IMR-90 (cell line): ENCODE measurements at regions not wholly inside any gene's neighbourhood (a gene's known extent, or its start where the extent isn't known, plus 50 kb on each side); places are given as distances from the start of the nearest gene placed in this dataset.

Source experiments
- ATAC-seq: fragments of 200-7000 bp; cut with Tn5 transposase; 2 replicates; pipeline ENCODE4 v1.9.1; 2020; ENCODE audit warnings: low read depth, mild to moderate bottlenecking, moderate library complexity
- BruUV-seq: library from RNA; stranded (reverse); fragments of 400-500 nt; replicated peaks from 2 replicates; lab custom pipeline; 2021; lab: Mats Ljungman, UMichigan
- CTCF ChIA-PET: fragments of 300-600 bp; formaldehyde crosslinking; extraction: SDS; loops from one replicate; lab custom pipeline; 2021; ENCODE audit warnings: antibody characterized with exemption; lab: Yijun Ruan, JAX
- POLR2A ChIA-PET: fragments of 300-600 bp; sonication (Branson Sonifier 250); formaldehyde crosslinking; loops from one replicate; lab custom pipeline; 2022; ENCODE audit warnings: antibody characterized with exemption; ENCODE audit not compliant: unreplicated experiment; lab: Charles Lee
- DNase-seq: peaks from one replicate; pipeline ENCODE4 v3.0.0; 2013
- H2AFZ ChIP-seq: replicated peaks from 2 replicates; pipeline ENCODE3; 2013; ENCODE audit warnings: low read length, mild to moderate bottlenecking; ENCODE audit not compliant: poor library complexity
- H2AK5ac ChIP-seq: 2 replicates; pipeline ENCODE4 v1.6.1; 2013; ENCODE audit warnings: low read depth, low read length, inconsistent platforms
- H2AK9ac ChIP-seq: replicated peaks from 2 replicates; pipeline ENCODE3; 2013; ENCODE audit warnings: mild to moderate bottlenecking, low read depth, low read length, moderate library complexity; ENCODE audit not compliant: poor library complexity
- H2BK120ac ChIP-seq: 2 replicates; pipeline ENCODE4 v1.6.1; 2013; ENCODE audit warnings: low read depth, low read length, inconsistent platforms
- H2BK15ac ChIP-seq: 3 replicates; pipeline ENCODE4 v1.6.1; 2013; ENCODE audit warnings: low read depth, low read length, inconsistent platforms
- H2BK20ac ChIP-seq: 2 replicates; pipeline ENCODE4 v1.6.1; 2013; ENCODE audit warnings: low read depth, mild to moderate bottlenecking, inconsistent platforms, low read length, moderate library complexity
- H2BK5ac ChIP-seq: 2 replicates; pipeline ENCODE4 v1.6.1; 2013; ENCODE audit warnings: mild to moderate bottlenecking, low read depth, low read length, inconsistent platforms; ENCODE audit not compliant: poor library complexity, severe bottlenecking
- H3K14ac ChIP-seq: replicated peaks from 2 replicates; pipeline ENCODE4 v1.6.1; 2013; ENCODE audit warnings: low read depth, low read length, inconsistent platforms
- H3K18ac ChIP-seq: 2 replicates; pipeline ENCODE4 v1.6.1; 2013; ENCODE audit warnings: low read depth, low read length, control low read depth
- H3K23ac ChIP-seq: 2 replicates; pipeline ENCODE4 v1.6.1; 2013; ENCODE audit warnings: low read depth, low read length, inconsistent platforms
- H3K27ac ChIP-seq: 2 replicates; pipeline ENCODE4 v1.5.1; 2013; ENCODE audit warnings: mild to moderate bottlenecking, control low read depth, low read length; ENCODE audit not compliant: insufficient read depth
- H3K27me3 ChIP-seq: 2 replicates; pipeline ENCODE4 v1.6.1; 2013; ENCODE audit warnings: low read length; ENCODE audit not compliant: control insufficient read depth, insufficient read depth
- H3K36me3 ChIP-seq: 2 replicates; pipeline ENCODE4 v1.6.1; 2013; ENCODE audit warnings: low read length, mixed read lengths; ENCODE audit not compliant: control insufficient read depth, insufficient read depth
- H3K4ac ChIP-seq: 2 replicates; pipeline ENCODE4 v1.6.1; 2013; ENCODE audit warnings: low read depth, low read length, inconsistent platforms
- H3K4me1 ChIP-seq: 2 replicates; pipeline ENCODE4 v1.6.1; 2013; ENCODE audit warnings: low read length, mixed read lengths; ENCODE audit not compliant: control insufficient read depth, insufficient read depth
- H3K4me2 ChIP-seq: 2 replicates; pipeline ENCODE4 v1.6.1; 2013; ENCODE audit warnings: low read depth, mild to moderate bottlenecking, control low read depth, low read length, moderate library complexity
- H3K4me3 ChIP-seq: 2 replicates; pipeline ENCODE4 v1.5.1; 2013; ENCODE audit warnings: low read depth, mild to moderate bottlenecking, control low read depth, low read length, moderate library complexity; ENCODE audit not compliant: insufficient read depth
- H3K56ac ChIP-seq: 2 replicates; pipeline ENCODE4 v1.6.1; 2013; ENCODE audit warnings: low read length, inconsistent platforms; ENCODE audit not compliant: insufficient read depth; ENCODE audit errors: extremely low read depth
- H3K79me1 ChIP-seq, 2 experiments: 2 replicates each; pipeline ENCODE4 v1.6.1; 2013; ENCODE audit warnings: low read length in 2 of 2, inconsistent platforms in 1 of 2, low read depth in 1 of 2
- H3K9ac ChIP-seq: 2 replicates; pipeline ENCODE4 v1.6.1; 2013; ENCODE audit warnings: low read depth, low read length, control low read depth
- H3K9me1 ChIP-seq: 2 replicates; pipeline ENCODE4 v1.6.1; 2013; ENCODE audit warnings: low read length, inconsistent platforms; ENCODE audit not compliant: insufficient read depth
- H3K9me3 ChIP-seq: 2 replicates; pipeline ENCODE4 v1.6.1; 2013; ENCODE audit warnings: low read length; ENCODE audit not compliant: control insufficient read depth, insufficient read depth
- H4K20me1 ChIP-seq: 2 replicates; pipeline ENCODE4 v1.6.1; 2013; ENCODE audit warnings: low read length, inconsistent platforms; ENCODE audit not compliant: insufficient read depth
- H4K5ac ChIP-seq: 2 replicates; pipeline ENCODE4 v1.6.1; 2013; ENCODE audit warnings: mild to moderate bottlenecking, low read depth, low read length, control low read depth
- H4K8ac ChIP-seq, 2 experiments: 2 replicates each; pipeline ENCODE4 v1.6.1; 2013; ENCODE audit warnings: low read depth in 2 of 2, low read length in 2 of 2, control low read depth in 1 of 2, inconsistent platforms in 1 of 2
- H4K91ac ChIP-seq: 2 replicates; pipeline ENCODE4 v1.6.1; 2013; ENCODE audit warnings: low read depth, low read length, inconsistent platforms; ENCODE audit not compliant: insufficient read depth
- BHLHE40 ChIP-seq: fragments of 150-350 bp; IDR thresholded peaks from 2 replicates; pipeline ENCODE4 v1.6.1; 2016; ENCODE audit warnings: mild to moderate bottlenecking, low read depth, low read length
- CEBPB ChIP-seq: IDR thresholded peaks from 2 replicates; pipeline ENCODE4 v1.6.1; 2012; ENCODE audit warnings: low read depth, low read length, improper control_type of control experiment
- CHD1 ChIP-seq: IDR thresholded peaks from 2 replicates; pipeline ENCODE4 v1.6.1; 2012; ENCODE audit warnings: low read depth, low read length, improper control_type of control experiment
- ELK1 ChIP-seq: fragments of 150-350 bp; IDR thresholded peaks from 2 replicates; pipeline ENCODE4 v1.6.1; 2016; ENCODE audit warnings: low read depth, mild to moderate bottlenecking, low read length, moderate library complexity, borderline replicate concordance
- FOS ChIP-seq: fragments of 150-350 bp; IDR thresholded peaks from 2 replicates; pipeline ENCODE4 v1.6.1; 2016; ENCODE audit warnings: low read depth, low read length
- MAFK ChIP-seq: IDR thresholded peaks from 2 replicates; pipeline ENCODE4 v1.6.1; 2012; ENCODE audit warnings: low read depth, low read length, improper control_type of control experiment
- MAZ ChIP-seq: IDR thresholded peaks from 2 replicates; pipeline ENCODE4 v1.6.1; 2012; ENCODE audit warnings: low read depth, mild to moderate bottlenecking, low read length, improper control_type of control experiment, moderate library complexity, borderline replicate concordance
- MXI1 ChIP-seq: IDR thresholded peaks from 2 replicates; pipeline ENCODE4 v1.6.1; 2012; ENCODE audit warnings: low read depth, mild to moderate bottlenecking, low read length, moderate library complexity, borderline replicate concordance
- NFE2L2 ChIP-seq: fragments of 150-350 bp; IDR thresholded peaks from 2 replicates; pipeline ENCODE4 v1.6.1; 2016; ENCODE audit warnings: low read depth, mild to moderate bottlenecking, low read length
- POLR2A ChIP-seq: IDR thresholded peaks from 2 replicates; pipeline ENCODE4 v1.6.1; 2012; ENCODE audit warnings: mild to moderate bottlenecking, low read depth, low read length
- RAD21 ChIP-seq: IDR thresholded peaks from 2 replicates; pipeline ENCODE4 v1.6.1; 2012; ENCODE audit warnings: low read length, improper control_type of control experiment
- RCOR1 ChIP-seq: IDR thresholded peaks from 2 replicates; pipeline ENCODE4 v1.6.1; 2012; ENCODE audit warnings: mild to moderate bottlenecking, low read length, improper control_type of control experiment; ENCODE audit not compliant: insufficient replicate concordance
- RFX5 ChIP-seq: IDR thresholded peaks from 2 replicates; pipeline ENCODE4 v1.8.0; 2012; ENCODE audit warnings: low read depth, mild to moderate bottlenecking, low read length, moderate library complexity
- SMC3 ChIP-seq: fragments of 150-350 bp; IDR thresholded peaks from 2 replicates; pipeline ENCODE4 v1.6.1; 2016; ENCODE audit warnings: low read depth, mild to moderate bottlenecking, antibody characterized with exemption, low read length, moderate library complexity
- WGBS, 2 experiments: methylation state at CpG; one replicate each; pipeline versions ENCODE4 v1.1.5 to v1.1.7; 2013; ENCODE audit warnings: missing lambda C conversion rate in 2 of 2; ENCODE audit not compliant: insufficient read length in 1 of 2; ENCODE audit errors: extremely low coverage in 2 of 2; 5-methylcytosine and 5-hydroxymethylcytosine counted together
- dilution Hi-C: fragments of 300-500 bp; cut with HindIII; formaldehyde crosslinking; loops from one replicate; pipeline ENCODE4 v1.14.3; 2018; ENCODE audit warnings: low sequenced_read_pairs; ENCODE audit not compliant: unreplicated experiment
- in situ Hi-C: fragments of 300-500 bp; cut with MboI; formaldehyde crosslinking; loops from 3 replicates; pipeline ENCODE4 v1.14.3; 2019; ENCODE audit warnings: low sequenced_read_pairs, inconsistent platforms, mixed read lengths
- intact Hi-C: fragments of 100-400 bp; cut with micrococcal nuclease; formaldehyde crosslinking; loops from 2 replicates; pipeline ENCODE4 v1.10.0; 2022
- TF ChIP-seq, protein P1 (sequence below): fragments of 150-350 bp; IDR thresholded peaks from 2 replicates; pipeline ENCODE4 v1.6.1; 2017; ENCODE audit warnings: mild to moderate bottlenecking, antibody characterized with exemption, low read length, low read depth

- H3K14ac ChIP-seq, result peak overlapping the region; percentile 63; the same call in 1 of the 2 replicates
- H3K18ac ChIP-seq, result peak overlapping the region; percentile 24; the same call in 1 of the 2 replicates
- peak overlapping the region; percentile 20; the same call in 1 of the 2 replicates for H3K23ac ChIP-seq
- intact Hi-C loops (no loop called here), in situ Hi-C loops (loop anchor here (10.0 kb wide), 1 partner anchor 65 kb away; no protein-coding TSS in a partner anchor), dilution Hi-C loops (no loop called here)
- H3K27ac ChIP-seq, result no peak overlapping the region
- peak overlapping the region; percentile 13; the same call in 1 of the 2 replicates for H2AK5ac ChIP-seq
- no peak overlapping the region for H2AK9ac ChIP-seq
- H3K79me1 ChIP-seq, result no peaks in the 10 kb centered on the region
- H2BK120ac ChIP-seq, result peak overlapping the region; percentile 58; the same call in 1 of the 2 replicates
- no peak overlapping the region for H3K4me2 ChIP-seq
- 85% methylated on average over 2 of the region's 4 CpGs; no CpG with 5 or more reads in 1 of the 2 experiments for WGBS, 2 experiments
- no peak overlapping the region for H2AFZ ChIP-seq
- peak overlapping the region; percentile 86; the same call in 1 of the 2 replicates for H2BK20ac ChIP-seq
- H2BK15ac ChIP-seq, result peak overlapping the region; percentile 57; the same call in 2 of the 3 replicates
- H3K4me3 ChIP-seq, result no peak overlapping the region
- H4K8ac ChIP-seq, result peak overlapping the region in 1 of 2 experiments; percentile 30; a peak in 1 of 4 replicates
- no peak for ATAC-seq
- POLR2A ChIA-PET, result no interaction called here
- no peak overlapping the region for H2BK5ac ChIP-seq
- no peaks in the 10 kb centered on the region for H3K27me3 ChIP-seq
- H3K4ac ChIP-seq, result peak overlapping the region; percentile 24; the same call in 1 of the 2 replicates
- no TSS peak for BruUV-seq
- H3K9ac ChIP-seq, result no peak overlapping the region
- H4K5ac ChIP-seq, result no peak overlapping the region
- H4K20me1 ChIP-seq, result no peaks in the 10 kb centered on the region
- no peaks in the 10 kb centered on the region for H3K9me3 ChIP-seq
- CTCF ChIA-PET, result no interaction called here
- no peaks in the 10 kb centered on the region for H3K36me3 ChIP-seq
- peak; percentile 41 for DNase-seq
- peak overlapping the region; percentile 10; the same call in 1 of the 2 replicates for H4K91ac ChIP-seq
- no peak overlapping the region for H3K56ac ChIP-seq
- H3K4me1 ChIP-seq, result no peaks in the 10 kb centered on the region; the same call in 1 of the 2 replicates
- H3K9me1 ChIP-seq, result peaks cover 2% of the 10 kb centered on the region; the same call in 1 of the 2 replicates
- TF ChIP-seq SMC3 (no peak), RAD21 (no peak), BHLHE40 (no peak), NFE2L2 (no peak), RCOR1 (no peak), MXI1 (no peak), MAFK (no peak), MAZ (no peak), POLR2A (no peak), FOS (no peak), RFX5 (no peak), ELK1 (no peak), CHD1 (no peak), CEBPB (no peak)
- TF ChIP-seq, protein P1, sequence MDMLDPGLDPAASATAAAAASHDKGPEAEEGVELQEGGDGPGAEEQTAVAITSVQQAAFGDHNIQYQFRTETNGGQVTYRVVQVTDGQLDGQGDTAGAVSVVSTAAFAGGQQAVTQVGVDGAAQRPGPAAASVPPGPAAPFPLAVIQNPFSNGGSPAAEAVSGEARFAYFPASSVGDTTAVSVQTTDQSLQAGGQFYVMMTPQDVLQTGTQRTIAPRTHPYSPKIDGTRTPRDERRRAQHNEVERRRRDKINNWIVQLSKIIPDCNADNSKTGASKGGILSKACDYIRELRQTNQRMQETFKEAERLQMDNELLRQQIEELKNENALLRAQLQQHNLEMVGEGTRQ, result no peak
Measured at GRCh38 chr12:28709986-28710685, 438.9 kb upstream of the FAR2 start.
